Head of caudate nucleus (tissue), 42 donors: ENCODE measurements at regions not wholly inside any gene's neighbourhood (a gene's known extent, or its start where the extent isn't known, plus 50 kb on each side); places are given as distances from the start of the nearest gene placed in this dataset.

ENCODE experiments used
- DNase-seq, 42 donors: peaks; one replicate each; pipeline versions ENCODE4 v3.0.0 to v3.0.0-alpha.2; 2020 to 2021; ENCODE audit warnings: mixed read lengths in 7 of 42
- intact Hi-C: fragments of 100-400 bp; cut with DNase I; formaldehyde crosslinking; loops from one replicate; pipeline ENCODE4 v1.15.0; 2022

- intact Hi-C loops, result no loop called here
- no peak for DNase-seq
Observed at GRCh38 chr13:39847336-39847735, 191.9 kb downstream of the COG6 start.

- intact Hi-C loops, result no loop called here
- DNase-seq, result no peak
Observed at GRCh38 chr13:39855236-39855635, 199.8 kb downstream of the COG6 start.

DNA sequence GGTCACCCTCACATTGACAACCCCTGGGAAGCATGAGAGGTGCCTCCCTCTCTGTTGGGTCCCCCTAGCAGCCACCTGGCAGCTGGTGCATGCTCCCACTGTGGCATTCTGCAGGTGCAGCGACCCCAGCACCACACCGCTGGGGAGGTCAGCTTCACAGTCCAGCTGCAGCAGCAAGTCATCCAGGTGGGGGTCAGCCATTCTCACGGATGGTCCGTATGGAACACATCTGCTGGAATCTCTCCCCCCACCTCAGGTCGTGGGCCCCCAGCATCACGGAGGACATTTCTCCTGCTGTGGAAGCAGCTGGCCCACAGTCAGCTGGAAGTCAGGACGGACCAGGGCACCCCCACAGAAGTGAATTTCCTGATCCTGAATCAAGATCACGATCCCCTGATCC lies 201.3 kb downstream of the COG6 start:
- intact Hi-C loops, result no loop called here
- no peak for DNase-seq

GRCh38 chr13:39858794-39859193 lies 203.3 kb downstream of the COG6 start:
- intact Hi-C loops, result no loop called here

DNA sequence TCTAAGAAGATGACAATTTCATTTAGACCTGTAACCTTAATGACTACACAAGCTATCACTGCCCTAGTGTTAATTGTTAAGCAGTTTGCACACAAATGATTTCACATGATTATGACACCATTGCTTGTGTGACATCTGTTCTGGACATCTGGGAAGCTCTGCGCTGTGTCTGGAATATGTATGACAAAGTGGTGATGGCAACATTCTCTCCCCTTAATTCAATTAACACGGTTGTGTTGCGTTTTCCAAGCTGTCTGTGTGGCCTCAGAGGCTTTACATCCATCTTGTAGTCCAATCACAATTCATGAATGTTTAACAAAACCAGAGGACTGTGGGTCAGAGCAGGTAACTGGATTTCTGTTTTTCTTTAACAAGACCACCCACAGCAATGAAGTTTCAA lies 204.4 kb downstream of the COG6 start:
- intact Hi-C loops, result no loop called here
- no peak for DNase-seq

More at GRCh38 chr13:39858794-39859193, 203.3 kb downstream of the COG6 start:
- no peak for DNase-seq

- intact Hi-C loops, result no loop called here
- no peak for DNase-seq
Observed at GRCh38 chr13:39862900-39863299, 207.4 kb downstream of the COG6 start.

- intact Hi-C loops, result no loop called here
- DNase-seq, result no peak
Observed at GRCh38 chr13:39864221-39864620, 208.8 kb downstream of the COG6 start.

GRCh38 chr13:39866722-39867121 lies 211.3 kb downstream of the COG6 start:
- DNase-seq, result no peak
- intact Hi-C loops, result no loop called here

DNA sequence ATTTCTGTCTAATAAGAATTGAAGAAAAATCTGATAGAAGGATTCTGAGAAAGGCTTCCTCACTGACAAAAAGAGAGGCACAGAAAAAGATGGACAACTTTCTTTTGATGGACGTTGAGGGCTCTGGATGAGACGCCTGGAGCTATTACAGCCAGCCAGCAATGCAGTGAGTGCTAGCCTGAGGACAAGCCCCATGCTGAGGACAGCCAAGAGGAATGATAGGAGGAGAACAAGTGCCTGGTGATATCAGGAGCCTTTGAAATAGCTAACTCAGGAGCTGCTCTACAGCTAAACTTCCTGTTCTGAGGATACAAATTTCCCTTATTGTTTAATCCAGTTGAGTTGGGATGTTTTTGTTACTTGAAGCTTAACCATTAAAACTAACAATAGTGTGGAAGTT lies 212.3 kb downstream of the COG6 start:
- DNase-seq, result no peak
- intact Hi-C loops, result no loop called here

DNA sequence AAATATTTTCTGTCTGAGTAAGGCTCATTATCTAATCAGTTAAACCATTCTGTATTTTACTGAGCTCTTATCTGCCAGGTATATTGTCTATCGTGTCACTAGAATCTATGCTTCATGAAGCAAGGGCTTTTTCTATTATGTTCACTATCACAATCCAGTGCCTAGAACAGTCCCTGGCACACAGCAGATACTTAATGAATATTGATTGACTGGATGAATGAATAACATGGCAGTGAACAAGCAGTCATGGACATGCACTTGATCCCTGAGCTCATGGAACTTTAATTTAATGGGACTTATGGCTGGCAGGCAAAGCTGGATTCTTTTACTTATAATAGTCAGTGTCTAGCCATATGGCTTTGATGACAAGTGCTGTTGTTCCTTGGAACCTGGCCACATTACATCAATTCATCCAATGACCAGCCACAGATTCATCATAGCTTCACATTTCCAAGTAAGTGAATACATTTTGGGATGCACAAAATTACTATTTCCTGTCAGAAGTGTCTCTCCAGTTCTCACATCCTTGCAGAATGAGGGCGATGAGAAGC lies 214.8 kb downstream of the COG6 start:
- intact Hi-C loops, result no loop called here
- DNase-seq, result no peak

- no peak for DNase-seq
- intact Hi-C loops, result no loop called here
Observed at GRCh38 chr13:39874331-39875053, 219.0 kb downstream of the COG6 start.

- intact Hi-C loops, result no loop called here
- DNase-seq, result no peak
Observed at GRCh38 chr13:39875111-39875987, 219.9 kb downstream of the COG6 start.

DNA sequence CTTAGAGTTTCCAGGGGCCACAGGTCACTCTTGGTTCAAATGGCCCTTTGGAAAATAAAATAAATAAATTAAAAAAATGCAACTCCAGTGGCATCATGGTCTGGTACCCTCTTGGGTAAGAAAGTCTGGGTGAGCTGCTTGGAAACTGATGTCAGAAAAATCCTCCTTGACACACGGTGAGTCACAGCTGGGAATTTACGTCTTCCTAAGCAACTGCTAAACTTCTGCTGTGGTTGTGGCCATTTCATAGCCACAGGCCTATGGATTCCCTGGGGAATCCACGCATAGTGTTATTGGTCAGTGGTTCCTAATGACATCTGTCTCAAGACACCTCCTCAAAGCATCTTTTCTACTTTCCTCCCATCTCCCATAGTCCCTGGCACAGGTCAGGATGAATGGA lies 220.8 kb downstream of the COG6 start:
- DNase-seq, result no peak
- intact Hi-C loops, result no loop called here

GRCh38 chr13:39877134-39877533 lies 221.7 kb downstream of the COG6 start:
- no peak for DNase-seq
- intact Hi-C loops, result no loop called here

GRCh38 chr13:39879286-39880035 lies 224.0 kb downstream of the COG6 start:
- no peak for DNase-seq
- intact Hi-C loops, result no loop called here

DNA sequence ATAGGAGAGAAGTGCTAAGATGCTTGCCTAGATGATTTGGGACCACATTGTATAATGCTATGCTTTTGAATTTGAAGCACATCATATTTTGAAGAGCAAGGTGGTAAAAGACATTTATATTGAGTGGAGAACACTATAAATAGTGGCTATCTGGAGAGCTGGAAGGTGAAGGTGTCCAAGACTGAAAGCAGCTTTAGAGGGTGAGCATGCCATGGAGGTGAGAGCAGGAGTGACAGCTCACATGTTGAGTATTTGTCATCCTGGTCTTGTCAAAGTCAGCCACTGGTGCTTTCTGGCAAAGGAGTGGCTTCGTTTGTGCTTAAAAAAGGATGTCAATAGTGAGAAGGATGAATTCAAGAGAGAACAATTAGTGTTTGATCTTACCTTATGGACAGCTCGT lies 225.9 kb downstream of the COG6 start:
- no peak for DNase-seq

GRCh38 chr13:39881887-39882286 lies 226.4 kb downstream of the COG6 start:
- intact Hi-C loops, result no loop called here
- no peak for DNase-seq

More for the DNA sequence above, 225.9 kb downstream of the COG6 start:
- intact Hi-C loops, result no loop called here

DNA sequence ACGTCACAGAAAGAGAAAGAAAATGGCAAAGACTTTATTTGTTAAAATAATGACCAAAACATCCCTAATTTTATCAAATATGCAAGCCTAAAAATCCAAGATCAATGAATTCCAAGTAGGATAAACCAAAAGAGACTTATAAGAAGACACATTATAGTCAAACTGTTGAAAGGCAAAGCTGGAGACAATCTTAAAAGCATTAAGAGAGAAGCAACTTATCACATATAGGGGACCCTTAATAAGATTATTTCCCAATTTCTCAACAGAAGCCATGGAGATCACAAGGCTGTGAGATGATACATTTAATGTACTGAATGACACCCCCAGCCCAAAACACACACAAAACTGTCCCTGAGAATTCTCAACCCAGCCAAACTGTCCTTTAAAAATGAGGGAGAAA lies 228.7 kb downstream of the COG6 start:
- intact Hi-C loops, result no loop called here
- DNase-seq, result no peak

DNA sequence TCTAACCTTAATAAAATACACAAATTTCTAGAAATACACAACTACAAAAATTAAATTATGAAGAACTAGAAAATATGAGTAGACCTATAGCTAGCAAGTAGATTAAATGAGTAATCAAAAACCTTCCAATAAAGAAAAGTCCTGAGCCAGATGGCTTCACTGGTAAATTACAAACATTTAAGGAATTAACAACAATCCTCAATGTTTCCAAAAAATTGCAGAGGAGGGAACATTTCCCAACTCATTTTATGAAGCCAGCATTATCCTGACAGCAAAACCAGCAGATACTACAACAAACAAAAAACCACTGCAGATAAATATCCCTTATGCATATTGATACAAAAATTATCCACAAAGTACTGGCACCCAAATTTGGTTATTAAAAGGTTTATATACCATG lies 230.9 kb downstream of the COG6 start:
- intact Hi-C loops, result no loop called here
- DNase-seq, result no peak

- intact Hi-C loops, result no loop called here
- no peak for DNase-seq
Observed at GRCh38 chr13:39887387-39887786, 231.9 kb downstream of the COG6 start.
